ENCODE measurements at regions not wholly inside any gene's neighbourhood (a gene's known extent, or its start where the extent isn't known, plus 50 kb on each side); places are given as distances from the start of the nearest gene placed in this dataset.

DNA sequence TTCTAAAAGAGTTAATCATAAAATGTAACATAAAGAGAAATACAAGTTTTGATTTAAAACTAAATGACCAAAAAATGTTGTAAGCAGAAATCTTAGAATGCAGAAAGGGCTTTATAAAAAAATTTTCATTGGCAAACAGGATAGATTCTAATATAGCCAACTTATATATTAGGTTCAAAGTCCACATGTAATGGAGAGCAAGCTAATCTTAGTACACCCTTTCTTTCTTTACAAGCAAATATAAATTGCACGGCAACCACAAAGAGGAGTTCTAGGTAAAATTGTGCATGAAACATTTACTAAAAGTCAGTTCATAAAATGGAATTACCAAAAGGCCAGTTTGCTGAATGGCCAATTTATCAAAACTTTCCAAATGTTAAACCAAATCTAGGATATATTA is 130.6 kb downstream of the NOL4 start:
- TF ChIP-seq, protein P1, sequence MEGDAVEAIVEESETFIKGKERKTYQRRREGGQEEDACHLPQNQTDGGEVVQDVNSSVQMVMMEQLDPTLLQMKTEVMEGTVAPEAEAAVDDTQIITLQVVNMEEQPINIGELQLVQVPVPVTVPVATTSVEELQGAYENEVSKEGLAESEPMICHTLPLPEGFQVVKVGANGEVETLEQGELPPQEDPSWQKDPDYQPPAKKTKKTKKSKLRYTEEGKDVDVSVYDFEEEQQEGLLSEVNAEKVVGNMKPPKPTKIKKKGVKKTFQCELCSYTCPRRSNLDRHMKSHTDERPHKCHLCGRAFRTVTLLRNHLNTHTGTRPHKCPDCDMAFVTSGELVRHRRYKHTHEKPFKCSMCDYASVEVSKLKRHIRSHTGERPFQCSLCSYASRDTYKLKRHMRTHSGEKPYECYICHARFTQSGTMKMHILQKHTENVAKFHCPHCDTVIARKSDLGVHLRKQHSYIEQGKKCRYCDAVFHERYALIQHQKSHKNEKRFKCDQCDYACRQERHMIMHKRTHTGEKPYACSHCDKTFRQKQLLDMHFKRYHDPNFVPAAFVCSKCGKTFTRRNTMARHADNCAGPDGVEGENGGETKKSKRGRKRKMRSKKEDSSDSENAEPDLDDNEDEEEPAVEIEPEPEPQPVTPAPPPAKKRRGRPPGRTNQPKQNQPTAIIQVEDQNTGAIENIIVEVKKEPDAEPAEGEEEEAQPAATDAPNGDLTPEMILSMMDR (IDR thresholded peaks at IDR 0.05; ENCODE audit: poor library complexity): no peak
- no peak for TF ChIP-seq EZH2phosphoT487 (IDR thresholded peaks at IDR 0.05; ENCODE audit: low read depth, severe bottlenecking, unreplicated experiment)

All from hepatocyte (in vitro differentiated cells).